Heart left ventricle (tissue), 13 donors: ENCODE measurements at regions not wholly inside any gene's neighbourhood (a gene's known extent, or its start where the extent isn't known, plus 50 kb on each side); places are given as distances from the start of the nearest gene placed in this dataset.

Experiments used
- CTCF ChIP-seq, 12 donors: fragments of 200-600 bp; sonication (generic) in 4 of 12; IDR thresholded peaks; one replicate each; pipeline versions ENCODE4 v1.5.0 to v1.8.0; 2018 to 2022; ENCODE audit warnings: antibody characterized with exemption in 12 of 12, mild to moderate bottlenecking in 5 of 12
- POLR2A ChIP-seq, 2 donors: fragments of 450-650 bp; IDR thresholded peaks; one replicate each; pipeline ENCODE4 v1.6.1; 2017; ENCODE audit warnings: antibody characterized with exemption in 2 of 2, mild to moderate bottlenecking in 2 of 2, moderate library complexity in 2 of 2
- donor health status: ischemic (EF 13 %, LVEDD 7.1; RV severe dilation, severe dysfunction).
- donor health status: DM: no; HTN: yes; CAD: no.
- donor health status: DM: no; HTN: no; CAD: no.
- donor health status: ischemic (EF 25% LVEDD 6.9; RV normal size, moderate dysfunction).
- donor health status: ischemic (EF 25% LVEDD 5.7; RV mildly dilated, moderate dysfunction).
- donor health status: ischemic (EF 35%, LVEDD 5.7; RV mildly dilated, moderate dysfunction).
- donor health status: nonischemic (EF 11% LVEDD 7.7; RV severe dilation, severe dysfunction).
- donor health status: DM: yes; HTN: yes; CAD: no.
- donor health status: PGD.
- donor health status: ischemic (EF 29% LVEDD 5.4; RV normal size, mild dysfunction).
- donor health status: nonischemic (EF 23%, LVEDD 6.1; RV moderate dilation, normal function).

- TF ChIP-seq POLR2A (IDR thresholded peaks at IDR 0.05) (no peak), CTCF (IDR thresholded peaks at IDR 0.05) (no peak)
These were observed 55.9 kb upstream of the MED13L start for GRCh38 chr12:116333402-116333801.
